GM12873 (cell line): ENCODE measurements at regions not wholly inside any gene's neighbourhood (a gene's known extent, or its start where the extent isn't known, plus 50 kb on each side); places are given as distances from the start of the nearest gene placed in this dataset.

Experiments used
- TF ChIP-seq, protein P1 (sequence below): IDR thresholded peaks from 2 replicates; pipeline ENCODE4 v1.5.1; 2012; ENCODE audit warnings: low read depth, mild to moderate bottlenecking, moderate library complexity, low read length, control low read depth; ENCODE audit not compliant: insufficient read depth; ENCODE audit errors: missing control alignments

DNA sequence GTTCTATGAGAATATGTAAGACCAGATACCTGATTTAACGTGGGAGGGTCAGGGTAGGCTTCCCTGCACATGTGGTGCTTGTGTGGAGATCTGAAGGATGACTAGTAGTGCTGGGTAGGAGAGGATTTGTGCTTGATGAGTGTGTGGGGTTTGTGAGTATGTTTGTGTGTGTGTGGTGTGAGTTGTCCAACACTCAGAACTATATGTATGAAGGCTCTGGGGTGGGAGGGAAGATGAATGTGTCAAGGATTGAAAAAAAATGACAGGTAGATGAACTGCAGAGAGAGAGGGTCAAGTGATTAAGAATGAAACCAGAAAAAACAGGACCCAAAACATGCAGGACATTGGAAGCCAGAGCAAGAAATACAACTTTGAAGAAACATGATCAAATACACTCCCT lies 154.6 kb upstream of the NR3C1 start:
- TF ChIP-seq, protein P1, sequence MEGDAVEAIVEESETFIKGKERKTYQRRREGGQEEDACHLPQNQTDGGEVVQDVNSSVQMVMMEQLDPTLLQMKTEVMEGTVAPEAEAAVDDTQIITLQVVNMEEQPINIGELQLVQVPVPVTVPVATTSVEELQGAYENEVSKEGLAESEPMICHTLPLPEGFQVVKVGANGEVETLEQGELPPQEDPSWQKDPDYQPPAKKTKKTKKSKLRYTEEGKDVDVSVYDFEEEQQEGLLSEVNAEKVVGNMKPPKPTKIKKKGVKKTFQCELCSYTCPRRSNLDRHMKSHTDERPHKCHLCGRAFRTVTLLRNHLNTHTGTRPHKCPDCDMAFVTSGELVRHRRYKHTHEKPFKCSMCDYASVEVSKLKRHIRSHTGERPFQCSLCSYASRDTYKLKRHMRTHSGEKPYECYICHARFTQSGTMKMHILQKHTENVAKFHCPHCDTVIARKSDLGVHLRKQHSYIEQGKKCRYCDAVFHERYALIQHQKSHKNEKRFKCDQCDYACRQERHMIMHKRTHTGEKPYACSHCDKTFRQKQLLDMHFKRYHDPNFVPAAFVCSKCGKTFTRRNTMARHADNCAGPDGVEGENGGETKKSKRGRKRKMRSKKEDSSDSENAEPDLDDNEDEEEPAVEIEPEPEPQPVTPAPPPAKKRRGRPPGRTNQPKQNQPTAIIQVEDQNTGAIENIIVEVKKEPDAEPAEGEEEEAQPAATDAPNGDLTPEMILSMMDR = no peak

DNA sequence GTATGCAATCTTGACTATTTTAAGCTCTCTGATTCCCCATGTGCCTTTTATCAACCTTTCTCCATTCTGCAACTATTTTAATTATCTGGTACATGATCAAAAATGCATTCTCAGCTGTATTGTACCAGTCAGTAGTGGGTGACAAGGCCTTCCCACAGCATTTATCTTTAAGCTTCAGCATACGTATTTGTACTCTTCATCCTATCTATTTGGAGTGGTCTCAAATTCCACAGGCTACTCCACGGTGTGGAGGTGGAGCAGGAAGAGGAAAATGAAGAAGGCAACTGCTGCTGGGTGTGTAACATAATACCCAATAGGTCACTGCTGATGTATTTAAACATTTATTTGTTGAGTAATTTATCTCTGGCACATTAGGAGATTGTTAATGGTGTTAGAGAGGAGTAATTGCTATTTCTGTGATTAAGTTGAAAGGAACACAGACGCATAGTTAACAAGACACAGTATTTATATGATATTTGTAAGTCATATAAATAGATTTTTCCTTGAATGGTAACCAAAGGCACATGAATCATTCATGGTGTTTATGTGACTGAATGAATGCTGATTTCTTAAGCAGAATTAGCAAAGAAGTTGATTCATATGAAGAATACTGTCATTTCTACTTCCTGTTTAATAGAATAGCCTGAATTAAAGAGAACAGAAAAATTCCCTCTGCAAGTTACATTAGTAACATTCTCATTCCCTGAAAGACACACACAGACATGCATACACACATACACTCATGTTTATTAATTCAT lies 153.8 kb upstream of the NR3C1 start:
- TF ChIP-seq, protein P1 = no peak

DNA sequence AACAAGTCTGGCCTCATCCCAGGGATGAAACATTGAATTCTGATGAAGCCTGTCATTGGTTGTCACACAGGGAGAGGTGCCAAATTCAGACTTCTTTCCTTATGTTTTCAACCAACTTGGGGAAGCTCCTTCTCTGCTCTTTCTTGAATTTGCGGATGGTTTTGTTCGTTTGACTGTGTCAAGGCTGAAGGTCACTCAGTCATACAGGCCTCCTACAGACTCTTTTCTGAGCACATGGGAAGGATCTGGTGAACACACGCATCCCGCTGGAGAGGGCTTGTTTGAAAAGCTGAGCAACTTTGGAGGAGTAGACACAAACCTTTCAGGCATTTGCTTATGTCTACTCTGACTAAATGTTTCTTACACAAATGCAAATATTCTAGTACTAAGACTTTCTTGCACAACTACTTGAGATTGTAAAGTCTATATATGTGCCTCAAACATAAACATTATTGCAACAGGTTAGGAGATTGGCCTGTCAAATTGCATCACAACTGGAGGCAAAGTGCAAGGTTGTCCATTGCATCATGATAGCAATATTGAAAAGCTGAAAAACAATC lies 151.5 kb upstream of the NR3C1 start:
- TF ChIP-seq, protein P1 = no peak

DNA sequence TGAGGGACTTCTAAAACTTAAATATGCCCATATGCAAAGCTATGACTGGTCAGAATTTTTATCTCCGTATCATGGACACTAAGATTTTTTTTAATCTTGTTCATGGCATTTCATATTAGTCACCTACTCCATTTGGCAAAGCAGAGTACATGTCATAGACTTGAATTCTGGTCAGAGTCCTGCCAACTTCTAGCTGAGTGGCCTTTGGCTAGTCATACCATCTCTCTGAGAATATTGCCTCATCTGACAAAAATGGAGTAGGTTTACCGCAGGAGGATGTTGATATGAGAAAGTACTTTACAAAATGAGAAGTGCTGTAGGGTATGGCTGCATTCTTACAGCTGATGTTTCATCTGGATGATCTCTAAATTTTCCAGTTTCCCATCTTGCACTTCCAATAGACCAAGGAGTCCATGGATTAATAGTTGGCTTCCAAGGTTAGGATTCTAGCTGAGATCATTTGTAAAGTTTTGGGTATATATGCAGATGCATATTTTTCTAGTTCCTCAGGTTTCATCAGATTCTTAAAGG lies 150.8 kb upstream of the NR3C1 start:
- TF ChIP-seq, protein P1 = no peak

DNA sequence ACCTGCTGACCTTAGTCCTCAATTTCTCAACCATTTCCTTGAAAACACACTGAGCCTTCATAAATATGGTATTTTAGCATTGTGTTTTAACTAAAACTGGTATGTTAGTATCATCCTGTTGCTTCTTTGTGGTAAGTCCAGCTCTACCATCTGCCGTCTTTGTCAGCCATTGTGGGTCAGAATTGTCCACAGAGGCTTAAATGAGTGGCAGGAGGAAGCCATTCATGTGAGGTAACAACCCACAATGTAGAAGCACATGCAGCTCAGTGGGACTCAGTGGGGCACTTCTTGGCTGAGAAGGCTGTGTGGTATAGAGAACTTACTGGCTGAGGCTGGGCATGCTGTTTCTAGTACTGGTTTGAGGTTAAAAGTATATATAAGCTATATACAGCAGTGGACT lies 149.2 kb upstream of the NR3C1 start:
- TF ChIP-seq, protein P1 = no peak

DNA sequence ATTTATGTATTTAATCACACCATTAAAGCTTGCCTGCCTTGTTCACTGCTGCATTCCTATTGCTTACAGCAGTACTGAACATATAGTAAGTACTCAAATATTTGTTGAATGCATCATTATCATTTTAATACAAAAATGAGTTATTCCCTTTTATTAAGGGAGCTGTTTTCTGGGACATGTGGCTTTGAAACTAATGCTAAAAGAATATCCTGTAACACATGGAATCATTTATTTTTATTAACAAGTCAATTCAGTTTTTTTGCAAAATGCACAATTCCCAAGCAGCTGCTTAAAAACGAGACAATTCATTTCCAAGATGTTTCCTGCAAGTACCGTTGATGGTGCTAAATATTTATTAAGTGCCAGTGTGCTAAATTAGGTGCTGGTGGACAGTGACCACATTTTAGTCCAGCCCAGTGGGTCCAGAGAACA lies 148.3 kb upstream of the NR3C1 start:
- TF ChIP-seq, protein P1 = no peak

DNA sequence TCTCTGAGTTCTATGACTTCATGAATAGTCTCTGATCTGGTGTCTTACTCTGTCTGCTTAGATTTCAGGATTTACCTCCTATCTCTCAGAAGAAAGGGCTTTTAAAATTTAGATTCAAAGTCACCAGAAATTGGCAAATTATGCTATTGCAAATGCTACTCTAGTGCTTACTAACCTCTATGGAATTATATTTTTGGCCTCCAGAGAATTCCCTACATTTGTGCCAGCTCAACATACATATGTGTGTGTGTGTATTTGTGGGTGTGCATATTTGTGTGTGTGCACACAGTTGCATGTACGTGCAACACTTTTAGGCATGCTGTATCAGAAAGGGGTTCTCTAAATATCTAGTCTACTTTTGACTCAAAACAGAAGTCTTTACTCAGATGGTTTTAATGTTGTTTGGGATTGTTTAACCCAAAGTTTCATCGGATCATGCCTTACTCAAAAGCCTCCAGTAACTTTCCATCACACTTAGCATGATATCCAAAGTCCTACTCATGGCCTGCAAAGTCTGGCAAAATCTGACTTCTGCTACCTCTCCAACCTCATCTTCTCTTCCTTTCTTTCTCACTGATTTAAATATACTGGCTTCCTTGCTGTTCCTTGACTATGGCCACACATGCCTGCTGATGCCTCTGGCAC lies 147.6 kb upstream of the NR3C1 start:
- TF ChIP-seq, protein P1 = no peak
